ENCODE measurements at regions not wholly inside any gene's neighbourhood (a gene's known extent, or its start where the extent isn't known, plus 50 kb on each side); places are given as distances from the start of the nearest gene placed in this dataset.
"Not testable (repeated sequence)": the region's sequence is repeated elsewhere in the genome, so short reads cannot be mapped to it uniquely, and the experiment has no call there.

- DNase-seq, result not testable (repeated sequence)
Observed at GRCh38 chr2:89756616-89757015, 1065.1 kb downstream of the RPIA start.

GRCh38 chr2:89758332-89759026, 1067.0 kb downstream of the RPIA start:
- not testable (repeated sequence) for DNase-seq

GRCh38 chr2:89760762-89761161, 1069.3 kb downstream of the RPIA start:
- DNase-seq, result not testable (repeated sequence)

- DNase-seq, result not testable (repeated sequence)
Observed at GRCh38 chr2:89761171-89761570, 1069.7 kb downstream of the RPIA start.

- not testable (repeated sequence) for DNase-seq
Observed at GRCh38 chr2:89761863-89762262, 1070.4 kb downstream of the RPIA start.

GRCh38 chr2:89762461-89763253, 1071.2 kb downstream of the RPIA start:
- peak; percentile 34 for DNase-seq

GRCh38 chr2:89763254-89763580, 1071.7 kb downstream of the RPIA start:
- DNase-seq, result no peak

GRCh38 chr2:89763581-89764485, 1072.4 kb downstream of the RPIA start:
- peak; percentile 1 for DNase-seq

GRCh38 chr2:89764571-89765360, 1073.3 kb downstream of the RPIA start:
- peak; percentile 9 for DNase-seq

- peak; percentile 3 for DNase-seq
Observed at GRCh38 chr2:89765361-89765718, 1073.9 kb downstream of the RPIA start.

GRCh38 chr2:89766141-89766990, 1074.9 kb downstream of the RPIA start:
- peak; percentile 16 for DNase-seq

GRCh38 chr2:89767058-89767457, 1075.6 kb downstream of the RPIA start:
- peak; percentile 18 for DNase-seq

- peak; percentile 35 for DNase-seq
Observed at GRCh38 chr2:89767572-89768435, 1076.3 kb downstream of the RPIA start.

GRCh38 chr2:89775885-89776284, 1084.4 kb downstream of the RPIA start:
- no peak for DNase-seq

- no peak for DNase-seq
Observed at GRCh38 chr2:89780318-89780717, 1088.8 kb downstream of the RPIA start.

- no peak for DNase-seq
Observed at GRCh38 chr2:89781962-89782361, 1090.5 kb downstream of the RPIA start.

GRCh38 chr2:89784960-89785359, 1093.5 kb downstream of the RPIA start:
- DNase-seq, result no peak

GRCh38 chr2:89785528-89785927, 1094.1 kb downstream of the RPIA start:
- not testable (repeated sequence) for DNase-seq

GRCh38 chr2:89786642-89787041, 1095.2 kb downstream of the RPIA start:
- DNase-seq, result not testable (repeated sequence)

- not testable (repeated sequence) for DNase-seq
Observed at GRCh38 chr2:89795530-89795929, 1104.1 kb downstream of the RPIA start.
